ENCODE measurements at regions not wholly inside any gene's neighbourhood (a gene's known extent, or its start where the extent isn't known, plus 50 kb on each side); places are given as distances from the start of the nearest gene placed in this dataset.
"Not testable (repeated sequence)": the region's sequence is repeated elsewhere in the genome, so short reads cannot be mapped to it uniquely, and the experiment has no call there.

DNA sequence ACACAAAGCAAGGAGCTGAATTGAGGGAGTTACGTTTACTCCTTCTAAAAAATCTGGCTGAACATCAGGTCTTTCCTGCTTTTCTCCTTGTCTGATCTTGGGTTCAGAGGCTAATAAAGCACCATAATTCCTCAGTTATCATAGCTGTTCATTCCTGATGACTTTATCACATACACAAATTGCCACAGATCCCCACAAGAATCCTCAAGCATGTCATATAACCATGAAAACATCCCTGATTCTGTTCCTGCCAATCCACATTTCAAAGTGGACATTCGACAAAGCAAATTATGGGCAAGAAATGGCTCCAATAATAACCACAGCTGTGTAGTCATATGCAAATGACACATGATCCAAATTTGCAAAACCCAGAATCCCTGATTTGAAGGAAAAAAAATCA is 321.3 kb downstream of the MEX3B start:
- no peak for DNase-seq (ENCODE audit: insufficient read length, low spot score)
- FAIRE-seq: no peak
- no peak for TF ChIP-seq POLR2A (IDR thresholded peaks at IDR 0.05; ENCODE audit: low read depth, low read length)

DNA sequence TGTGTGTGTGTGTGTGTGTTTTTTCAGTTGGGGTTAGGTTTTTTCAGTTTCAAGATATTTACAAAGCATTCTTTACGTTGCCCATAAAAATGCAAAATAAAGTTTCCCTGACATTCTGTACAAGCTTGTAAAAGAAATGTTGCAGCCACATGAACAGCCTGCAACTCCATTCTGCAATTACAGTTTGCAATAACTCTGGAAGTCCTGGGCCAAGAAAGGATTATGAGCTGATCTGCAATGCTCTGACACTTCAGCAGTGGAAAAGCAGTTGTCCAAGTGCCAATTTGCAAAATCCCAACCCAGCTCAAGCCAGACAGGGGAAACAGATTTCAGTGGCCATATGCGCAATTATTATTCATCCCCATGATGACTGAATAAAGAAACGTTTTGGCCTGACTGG is 322.1 kb downstream of the MEX3B start:
- DNase-seq (ENCODE audit: insufficient read length, low spot score) (no peak), FAIRE-seq (no peak)
- TF ChIP-seq POLR2A (IDR thresholded peaks at IDR 0.05; ENCODE audit: low read depth, low read length): no peak

DNA sequence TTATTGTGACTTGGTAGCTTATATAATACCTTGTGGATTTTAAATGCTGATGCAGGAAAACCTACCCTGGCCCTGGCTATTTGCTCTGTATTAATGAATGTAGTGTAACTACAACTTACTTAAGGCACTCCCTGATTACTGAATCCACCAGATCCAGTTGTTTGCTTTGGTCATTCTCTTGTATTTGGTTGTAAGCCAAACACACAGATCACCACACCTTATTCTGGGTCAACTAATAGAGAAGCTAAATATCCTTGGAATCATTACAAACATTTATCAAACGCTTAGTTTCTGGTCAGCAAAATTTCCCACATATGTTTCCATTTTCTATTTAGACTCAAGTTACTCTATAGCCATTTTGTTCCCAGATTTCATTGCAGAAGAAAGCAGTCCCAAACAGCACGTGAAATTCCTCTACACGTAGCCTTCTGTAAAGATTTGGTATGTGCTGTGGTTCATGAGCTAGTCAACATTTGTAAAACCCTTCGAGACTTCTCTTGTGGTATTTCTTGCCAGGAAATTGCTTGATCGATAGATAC is 322.6 kb downstream of the MEX3B start:
- TF ChIP-seq POLR2A (IDR thresholded peaks at IDR 0.05; ENCODE audit: low read depth, low read length): no peak
- DNase-seq (ENCODE audit: insufficient read length, low spot score) (no peak), FAIRE-seq (no peak)

DNA sequence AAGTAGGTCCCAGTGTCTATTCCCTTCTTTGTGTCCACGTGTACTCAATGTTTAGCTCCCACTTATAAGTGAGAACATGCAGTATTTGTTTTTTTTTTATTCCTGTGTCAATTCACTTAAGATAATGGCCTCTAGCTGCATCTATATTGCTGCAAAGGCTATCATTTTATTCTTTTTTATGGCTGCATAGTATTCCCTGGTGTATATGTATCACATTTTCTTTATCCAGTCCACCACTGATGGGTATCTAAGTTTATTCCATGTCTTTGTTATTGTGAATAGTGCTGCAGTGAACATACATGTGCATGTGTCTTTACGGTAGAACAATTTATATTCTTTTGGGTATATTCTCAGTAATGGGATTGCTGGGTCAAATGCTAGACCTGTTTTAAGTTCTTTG is 329.4 kb downstream of the MEX3B start:
- not testable (repeated sequence) for FAIRE-seq; DNase-seq (ENCODE audit: insufficient read length, low spot score)

DNA sequence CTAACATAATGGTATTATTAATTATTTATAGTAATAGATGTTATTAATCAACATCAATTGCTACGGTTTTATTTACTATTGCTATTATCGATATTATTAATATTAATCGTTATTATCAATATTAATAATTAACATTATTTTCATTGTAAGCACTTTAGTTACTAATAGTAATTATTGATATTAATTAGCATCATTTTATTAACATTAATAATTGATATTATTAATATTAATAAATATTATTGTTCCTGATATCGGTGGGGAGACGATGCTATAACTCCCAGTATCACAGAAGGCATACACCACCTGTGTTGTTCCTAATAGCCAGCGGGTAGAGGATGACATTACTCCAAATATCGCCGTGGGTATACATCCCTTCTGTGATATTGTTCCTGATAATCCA is 335.5 kb downstream of the MEX3B start:
- TF ChIP-seq POLR2A (IDR thresholded peaks at IDR 0.05; ENCODE audit: low read depth, low read length): no peak
- no peak for FAIRE-seq

DNA sequence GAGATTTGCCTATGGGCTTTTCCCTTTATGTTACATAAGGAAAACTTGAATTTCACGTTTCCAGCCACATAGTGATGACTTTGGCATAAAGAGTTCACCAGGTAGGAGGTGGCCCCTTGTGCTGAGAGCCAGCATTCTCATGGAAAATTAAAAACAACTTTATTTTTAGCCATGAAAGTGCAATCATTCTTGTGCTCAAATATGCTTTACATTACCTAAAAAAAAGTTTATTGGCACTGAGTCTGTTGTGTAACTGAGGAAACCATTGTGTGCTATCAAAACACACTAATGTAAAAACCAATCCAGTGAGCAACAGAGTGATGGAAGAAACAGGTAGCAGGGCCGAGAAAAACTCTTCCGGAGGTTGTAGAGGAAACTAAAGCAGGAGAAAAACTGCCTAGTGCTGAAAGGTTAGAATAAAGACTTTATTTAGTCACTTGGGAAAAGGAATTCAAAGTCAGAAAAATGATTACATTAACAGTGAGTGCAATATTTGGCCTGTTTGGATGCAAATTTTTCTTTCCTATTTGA is 332.9 kb upstream of the TMC3 start:
- not testable (repeated sequence) for DNase-seq (ENCODE audit: insufficient read length, low spot score); FAIRE-seq

More for the DNA sequence above, 335.5 kb downstream of the MEX3B start:
- no peak for DNase-seq (ENCODE audit: insufficient read length, low spot score)

DNA sequence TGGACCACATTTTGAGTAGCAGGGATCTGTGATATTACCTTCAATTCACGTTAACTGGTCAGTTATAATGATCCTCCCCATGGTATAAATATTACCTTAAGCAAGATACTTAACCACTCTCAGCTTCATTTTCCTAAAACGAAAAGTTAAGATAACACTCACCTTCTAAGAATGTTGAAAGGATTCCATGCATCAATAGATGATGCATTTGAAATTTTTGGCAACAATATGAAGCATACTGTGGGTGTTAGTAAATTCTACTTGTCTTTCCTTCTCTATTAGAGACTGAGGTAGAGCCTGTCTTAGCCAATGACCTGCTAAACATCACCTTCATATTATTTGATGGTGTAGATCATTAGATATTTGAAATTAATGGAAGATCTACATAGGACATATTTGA is 331.7 kb upstream of the TMC3 start:
- DNase-seq (ENCODE audit: insufficient read length, low spot score); FAIRE-seq: not testable (repeated sequence)

DNA sequence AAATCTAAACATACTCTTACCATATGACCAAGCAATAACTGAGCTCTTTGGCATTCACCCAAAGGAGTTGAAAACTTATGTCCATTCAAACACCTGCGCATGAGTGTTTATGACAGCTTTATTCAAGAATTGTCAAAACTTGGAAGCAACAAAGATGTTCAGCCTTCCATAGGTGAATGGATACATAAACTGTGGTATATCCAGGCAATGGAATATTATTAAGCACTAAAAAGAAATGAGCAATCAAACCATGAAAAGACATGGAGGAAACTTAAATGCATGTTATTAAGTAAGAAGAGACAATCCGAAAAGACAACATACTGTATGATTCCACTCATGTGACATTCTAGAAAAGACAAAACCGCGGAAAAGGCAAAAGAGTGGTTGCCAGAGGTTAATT is 312.0 kb upstream of the TMC3 start:
- FAIRE-seq (no peak), DNase-seq (ENCODE audit: insufficient read length, low spot score) (no peak)
- no peak for TF ChIP-seq POLR2A (IDR thresholded peaks at IDR 0.05; ENCODE audit: low read depth, low read length)

DNA sequence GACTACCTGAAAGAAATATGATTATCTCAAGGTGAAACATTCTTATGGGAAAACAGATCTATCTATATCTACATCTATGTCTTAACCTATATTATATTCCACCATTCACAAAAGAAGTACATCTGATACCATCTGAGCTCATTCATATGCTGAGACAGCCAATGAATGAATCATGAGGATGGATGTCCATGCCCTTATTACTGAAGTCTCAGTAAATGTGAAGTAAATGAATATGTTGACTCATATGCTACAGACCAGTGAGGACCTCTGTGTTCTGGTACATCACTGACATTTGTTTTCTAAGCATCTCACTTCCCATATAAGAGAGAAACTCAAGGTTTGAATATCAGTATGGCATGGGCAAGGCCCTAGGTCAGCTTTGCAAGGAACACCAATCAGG is 311.2 kb upstream of the TMC3 start:
- DNase-seq (ENCODE audit: insufficient read length, low spot score) (no peak), FAIRE-seq (no peak)
- TF ChIP-seq POLR2A (IDR thresholded peaks at IDR 0.05; ENCODE audit: low read depth, low read length): no peak

DNA sequence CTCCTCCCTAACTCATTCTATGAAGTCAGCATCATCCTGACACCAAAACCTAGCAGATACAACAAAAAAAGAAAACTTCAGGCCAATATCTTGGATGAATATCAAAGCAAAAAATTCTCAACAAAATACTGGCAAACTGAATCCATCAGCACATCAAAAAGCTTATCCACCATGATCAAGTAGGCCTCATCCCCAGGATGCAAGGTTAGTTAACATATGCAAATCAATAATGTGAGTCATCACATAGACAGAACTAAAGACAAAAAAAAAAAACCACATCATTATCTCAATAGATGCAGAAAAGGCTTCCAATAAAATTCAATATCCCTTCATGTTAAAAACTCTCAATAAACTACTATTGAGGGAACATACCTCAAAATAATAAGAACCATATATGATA is 306.8 kb upstream of the TMC3 start:
- FAIRE-seq: no peak
- no peak for TF ChIP-seq POLR2A (IDR thresholded peaks at IDR 0.05; ENCODE audit: low read depth, low read length)
- no peak for DNase-seq (ENCODE audit: insufficient read length, low spot score)

DNA sequence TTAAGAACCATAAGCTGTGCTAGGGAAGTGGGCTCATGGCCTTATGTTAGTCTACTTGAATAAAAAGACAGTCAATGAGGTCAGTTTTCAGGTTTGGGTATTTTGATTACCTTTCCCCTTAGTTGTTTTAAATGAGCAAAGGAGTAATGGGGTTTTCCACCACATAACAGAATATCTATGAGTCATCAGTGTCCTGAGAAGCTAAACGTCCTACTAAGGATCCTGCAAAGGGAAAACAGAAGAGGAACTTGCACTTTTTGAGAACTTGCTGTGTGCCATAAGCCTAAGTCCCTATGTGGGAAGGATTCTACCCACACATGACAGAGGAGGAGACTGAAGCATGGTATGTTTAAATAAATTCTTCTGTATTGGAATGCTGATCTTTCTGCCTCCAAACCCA is 292.8 kb upstream of the TMC3 start:
- DNase-seq (ENCODE audit: insufficient read length, low spot score) (no peak), FAIRE-seq (no peak)
- TF ChIP-seq POLR2A (IDR thresholded peaks at IDR 0.05; ENCODE audit: low read depth, low read length): no peak

DNA sequence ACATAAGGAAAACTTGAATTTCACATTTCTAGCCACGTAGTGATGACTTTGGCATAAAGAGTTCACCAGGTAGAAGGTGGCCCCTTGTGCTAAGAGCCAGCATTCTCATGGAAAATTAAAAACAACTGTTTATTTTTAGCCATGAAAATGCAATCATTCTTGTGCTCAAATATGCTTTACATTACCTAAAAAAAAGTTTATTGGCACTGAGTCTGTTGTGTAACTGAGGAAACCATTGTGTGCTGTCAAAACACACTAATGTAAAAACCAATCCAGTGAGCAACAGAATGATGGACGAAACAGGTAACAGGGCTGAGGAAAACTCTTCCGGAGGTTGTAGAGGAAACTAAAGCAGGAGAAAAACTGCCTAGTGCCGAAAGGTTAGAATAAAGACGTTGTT is 287.0 kb upstream of the TMC3 start:
- TF ChIP-seq POLR2A (IDR thresholded peaks at IDR 0.05; ENCODE audit: low read depth, low read length): no peak
- FAIRE-seq (no peak), DNase-seq (ENCODE audit: insufficient read length, low spot score) (no peak)

DNA sequence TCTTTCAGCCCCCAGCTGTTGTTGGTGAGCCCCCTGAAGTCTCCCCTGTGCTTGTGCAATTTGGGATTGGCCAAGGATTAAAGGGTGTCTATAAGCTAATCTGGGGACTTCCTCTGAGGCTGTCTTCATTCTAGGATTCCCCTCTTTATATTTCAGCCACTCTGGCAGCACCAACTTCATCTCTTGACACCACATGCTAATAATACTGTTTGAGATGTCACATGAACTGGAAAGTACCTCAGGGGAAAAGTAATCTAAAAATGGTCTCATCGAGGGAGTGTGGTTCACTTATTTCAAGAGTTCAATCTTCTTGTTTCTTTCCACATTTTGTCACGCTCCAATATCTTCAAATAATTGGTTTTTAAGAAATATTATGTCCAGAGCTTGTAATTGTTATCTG is 279.2 kb upstream of the TMC3 start:
- no peak for FAIRE-seq

DNA sequence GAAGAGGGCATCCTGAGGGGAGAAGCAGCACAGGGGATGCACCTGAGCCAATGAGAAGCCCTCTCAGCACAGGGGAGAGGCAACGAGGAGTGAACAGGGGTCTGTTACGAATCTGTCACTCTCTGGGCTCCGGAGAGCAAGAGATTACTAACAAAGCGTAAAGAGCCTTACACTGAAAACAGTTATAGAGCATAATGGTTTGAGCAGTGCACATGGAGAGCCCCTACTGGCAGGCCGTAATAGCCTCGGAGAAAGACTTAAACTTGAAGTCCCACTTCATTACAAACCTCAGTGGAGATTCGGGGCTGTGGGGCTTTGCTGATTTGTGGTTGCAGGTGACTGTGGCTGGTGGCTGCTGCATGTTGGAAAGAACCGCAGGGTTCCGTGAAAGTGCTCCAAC is 271.5 kb upstream of the TMC3 start:
- FAIRE-seq (no peak), DNase-seq (ENCODE audit: insufficient read length, low spot score) (no peak)
- TF ChIP-seq POLR2A (IDR thresholded peaks at IDR 0.05; ENCODE audit: low read depth, low read length): no peak

More for the DNA sequence above, 279.2 kb upstream of the TMC3 start:
- TF ChIP-seq POLR2A (IDR thresholded peaks at IDR 0.05; ENCODE audit: low read depth, low read length): no peak
- DNase-seq (ENCODE audit: insufficient read length, low spot score): no peak

DNA sequence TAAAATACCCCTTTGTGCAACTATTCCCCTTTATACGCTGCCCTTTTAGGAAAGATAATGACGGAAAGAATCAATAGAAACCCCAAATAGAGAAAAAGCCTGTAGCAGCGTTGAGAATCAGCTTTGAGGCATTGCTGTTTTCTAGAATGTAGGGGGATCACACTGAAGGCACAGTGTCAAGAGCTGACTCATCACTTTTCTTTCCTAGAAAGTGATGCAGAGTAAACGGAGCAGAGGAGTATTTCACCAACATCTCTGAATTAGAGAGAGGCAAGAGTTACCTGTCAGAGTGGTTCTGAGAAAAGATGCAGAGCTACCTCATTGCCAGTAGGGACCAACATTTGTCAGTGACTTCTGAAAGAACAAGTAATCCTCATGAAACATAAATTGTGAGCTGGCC is 269.8 kb upstream of the TMC3 start:
- FAIRE-seq (no peak), DNase-seq (ENCODE audit: insufficient read length, low spot score) (no peak)
- TF ChIP-seq POLR2A (IDR thresholded peaks at IDR 0.05; ENCODE audit: low read depth, low read length): no peak

DNA sequence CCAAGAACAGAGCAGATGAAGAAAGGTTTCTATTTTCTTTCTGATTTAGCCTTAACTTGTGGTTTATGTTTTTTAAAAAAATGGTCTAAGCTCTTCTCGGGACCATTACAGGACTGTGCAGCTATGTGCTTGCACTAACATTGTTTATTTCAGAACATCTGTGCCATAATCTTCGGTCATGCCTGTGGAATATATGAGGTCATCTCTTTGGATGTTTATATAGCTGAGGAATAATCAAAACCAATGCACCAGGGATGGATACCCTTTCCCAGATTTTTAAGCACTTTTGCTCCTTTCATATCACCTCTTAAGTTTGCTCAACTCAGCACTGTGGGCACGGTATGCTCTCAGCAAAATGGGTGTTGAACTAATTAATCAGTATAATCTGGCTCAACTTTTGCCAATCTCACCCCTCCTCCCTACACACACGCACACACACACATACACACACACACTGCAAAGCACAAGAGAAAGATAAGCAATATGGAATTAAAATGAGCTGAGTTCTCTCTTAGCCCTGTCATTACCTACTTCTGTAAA is 268.5 kb upstream of the TMC3 start:
- no peak for TF ChIP-seq POLR2A (IDR thresholded peaks at IDR 0.05; ENCODE audit: low read depth, low read length)

DNA sequence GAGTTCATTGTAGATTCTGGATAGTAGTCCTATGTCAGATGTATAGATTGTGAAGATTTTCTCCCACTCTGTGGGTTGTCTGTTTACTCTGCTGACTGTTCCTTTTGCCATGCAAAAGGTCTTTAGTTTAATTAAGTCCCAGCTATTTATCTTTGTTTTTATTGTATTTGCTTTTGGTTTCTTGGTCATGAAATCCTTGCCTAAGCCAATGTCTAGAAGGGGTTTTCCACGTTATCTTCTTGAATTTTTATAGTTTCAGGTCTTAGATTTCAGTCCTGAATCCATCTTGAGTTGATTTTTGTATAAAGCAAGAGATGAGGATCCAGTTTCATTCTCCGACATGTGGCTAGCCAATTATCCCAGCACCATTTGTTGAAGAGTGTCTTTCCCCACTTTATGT is 262.1 kb upstream of the TMC3 start:
- not testable (repeated sequence) for DNase-seq (ENCODE audit: insufficient read length, low spot score); FAIRE-seq

More for the DNA sequence above, 268.5 kb upstream of the TMC3 start:
- DNase-seq (ENCODE audit: insufficient read length, low spot score) (no peak), FAIRE-seq (no peak)
